ENCODE measurements at regions not wholly inside any gene's neighbourhood (a gene's known extent, or its start where the extent isn't known, plus 50 kb on each side); places are given as distances from the start of the nearest gene placed in this dataset.

DNA sequence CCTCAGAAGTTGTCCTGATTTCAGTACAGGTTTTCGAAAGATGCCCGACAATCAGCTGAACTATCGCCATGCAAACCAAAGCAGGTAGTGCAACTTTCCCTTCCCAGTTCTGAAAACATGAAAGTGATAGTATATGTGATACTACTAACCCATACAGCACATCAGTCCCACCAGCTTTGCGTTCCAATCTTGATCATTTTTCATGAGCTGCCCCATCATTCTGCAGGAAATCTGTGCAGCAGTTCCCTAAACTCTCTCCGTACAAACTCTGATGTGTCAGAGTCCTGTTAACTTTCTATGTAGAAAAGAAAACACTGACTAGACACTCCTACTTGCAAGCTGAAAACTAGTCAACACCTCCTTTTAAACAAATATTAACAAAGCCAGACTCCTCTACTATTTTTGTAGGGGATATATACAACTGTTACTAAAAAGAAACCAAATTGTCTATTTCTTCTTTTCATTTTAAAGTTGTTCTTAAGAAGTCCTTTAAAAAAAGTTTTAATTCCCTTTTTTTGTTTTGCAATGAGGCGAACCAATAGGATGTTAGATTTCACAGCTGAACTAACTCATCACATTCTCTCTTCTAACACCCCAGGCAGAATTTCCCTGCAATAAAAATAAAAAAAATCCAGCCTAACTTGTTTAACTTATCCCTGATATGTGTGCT, 99.6 kb upstream of the DST start:
- TF ChIP-seq ZFX (IDR thresholded peaks at IDR 0.05) = no peak
- TF ChIP-seq, protein P1, sequence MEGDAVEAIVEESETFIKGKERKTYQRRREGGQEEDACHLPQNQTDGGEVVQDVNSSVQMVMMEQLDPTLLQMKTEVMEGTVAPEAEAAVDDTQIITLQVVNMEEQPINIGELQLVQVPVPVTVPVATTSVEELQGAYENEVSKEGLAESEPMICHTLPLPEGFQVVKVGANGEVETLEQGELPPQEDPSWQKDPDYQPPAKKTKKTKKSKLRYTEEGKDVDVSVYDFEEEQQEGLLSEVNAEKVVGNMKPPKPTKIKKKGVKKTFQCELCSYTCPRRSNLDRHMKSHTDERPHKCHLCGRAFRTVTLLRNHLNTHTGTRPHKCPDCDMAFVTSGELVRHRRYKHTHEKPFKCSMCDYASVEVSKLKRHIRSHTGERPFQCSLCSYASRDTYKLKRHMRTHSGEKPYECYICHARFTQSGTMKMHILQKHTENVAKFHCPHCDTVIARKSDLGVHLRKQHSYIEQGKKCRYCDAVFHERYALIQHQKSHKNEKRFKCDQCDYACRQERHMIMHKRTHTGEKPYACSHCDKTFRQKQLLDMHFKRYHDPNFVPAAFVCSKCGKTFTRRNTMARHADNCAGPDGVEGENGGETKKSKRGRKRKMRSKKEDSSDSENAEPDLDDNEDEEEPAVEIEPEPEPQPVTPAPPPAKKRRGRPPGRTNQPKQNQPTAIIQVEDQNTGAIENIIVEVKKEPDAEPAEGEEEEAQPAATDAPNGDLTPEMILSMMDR (conservative IDR thresholded peaks at IDR 0.05) = no peak
- no peak overlapping the region for H3K27ac ChIP-seq

- TF ChIP-seq, protein P1 (conservative IDR thresholded peaks at IDR 0.05) = no peak
- no peak overlapping the region for H3K27ac ChIP-seq
Measured at GRCh38 chr6:56741472-56741871, 98.8 kb upstream of the DST start.

GRCh38 chr6:56739836-56740815, 97.4 kb upstream of the DST start:
- no peak for TF ChIP-seq ZFX (IDR thresholded peaks at IDR 0.05)
- TF ChIP-seq, protein P1 (conservative IDR thresholded peaks at IDR 0.05) = no peak
- no peak overlapping the region for H3K27ac ChIP-seq

DNA sequence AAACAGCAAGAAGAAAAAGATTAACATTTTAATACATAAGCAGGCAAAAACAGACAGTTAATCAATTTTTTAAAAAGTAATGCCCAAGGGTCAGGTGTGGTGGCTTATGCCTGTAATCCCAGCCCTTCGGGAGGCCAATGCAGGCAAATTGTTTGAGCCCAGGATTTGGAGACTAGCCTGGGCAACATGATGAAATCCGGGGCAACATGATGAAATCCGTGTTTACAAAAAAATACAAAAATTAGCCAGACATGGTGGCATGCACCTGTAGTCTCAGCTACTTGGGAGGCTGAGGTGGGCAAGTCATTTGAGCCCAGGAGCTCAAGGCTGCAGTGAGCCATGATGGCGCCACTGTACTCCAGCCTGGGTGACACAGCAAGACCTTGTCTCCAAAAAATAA, 94.1 kb upstream of the DST start:
- H3K27ac ChIP-seq = no peak overlapping the region
- TF ChIP-seq, protein P1 (conservative IDR thresholded peaks at IDR 0.05) = no peak
- TF ChIP-seq ZFX (IDR thresholded peaks at IDR 0.05) = no peak

- H3K27ac ChIP-seq = no peak overlapping the region
- no peak for TF ChIP-seq ZFX (IDR thresholded peaks at IDR 0.05)
- TF ChIP-seq, protein P1 (conservative IDR thresholded peaks at IDR 0.05) = no peak
Measured at GRCh38 chr6:56734335-56734734, 91.6 kb upstream of the DST start.

DNA sequence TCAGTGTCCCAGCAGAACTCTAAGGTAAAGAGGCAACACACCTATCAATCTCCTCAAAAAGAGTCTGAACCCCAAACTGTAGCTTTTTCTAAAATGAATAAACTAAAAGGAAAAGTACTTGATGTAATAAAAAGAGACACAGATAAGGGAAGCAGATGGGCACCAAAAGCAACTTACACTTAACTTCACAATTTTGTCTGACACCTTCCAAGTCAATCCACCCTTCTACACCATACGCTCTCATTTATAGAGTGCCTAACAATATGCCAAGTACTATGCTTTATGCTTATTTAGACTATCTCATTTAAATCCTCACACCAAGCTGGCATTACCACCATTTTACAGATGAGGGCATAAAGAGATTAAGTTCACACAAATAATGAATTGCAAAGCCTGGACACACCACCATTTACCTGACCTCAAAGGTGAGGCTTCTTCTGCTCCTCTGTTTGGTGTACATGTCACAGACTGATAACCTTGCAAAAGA, 90.6 kb upstream of the DST start:
- no peak for TF ChIP-seq ZFX (IDR thresholded peaks at IDR 0.05)
- TF ChIP-seq, protein P1 (conservative IDR thresholded peaks at IDR 0.05) = no peak
- no peak overlapping the region for H3K27ac ChIP-seq

GRCh38 chr6:56732517-56732916, 89.8 kb upstream of the DST start:
- TF ChIP-seq ZFX (IDR thresholded peaks at IDR 0.05) = no peak
- TF ChIP-seq, protein P1 (conservative IDR thresholded peaks at IDR 0.05) = no peak
- H3K27ac ChIP-seq = no peak overlapping the region
